HG02759 (cell line): ENCODE measurements at regions not wholly inside any gene's neighbourhood (a gene's known extent, or its start where the extent isn't known, plus 50 kb on each side); places are given as distances from the start of the nearest gene placed in this dataset.
"Not testable (repeated sequence)": the region's sequence is repeated elsewhere in the genome, so short reads cannot be mapped to it uniquely, and the experiment has no call there.

Experiments used
- ATAC-seq: cut with Tn5 transposase; IDR thresholded peaks from one replicate; pipeline ENCODE4 v1.9.1; 2021; ENCODE audit warnings: mild to moderate bottlenecking, moderate library complexity; ENCODE audit not compliant: unreplicated experiment

- ATAC-seq: no peak
Measured at GRCh38 chr16:85517563-85518179, 95.5 kb upstream of the GSE1 start.

- ATAC-seq: no peak
Measured at GRCh38 chr16:85518398-85519049, 94.6 kb upstream of the GSE1 start.

DNA sequence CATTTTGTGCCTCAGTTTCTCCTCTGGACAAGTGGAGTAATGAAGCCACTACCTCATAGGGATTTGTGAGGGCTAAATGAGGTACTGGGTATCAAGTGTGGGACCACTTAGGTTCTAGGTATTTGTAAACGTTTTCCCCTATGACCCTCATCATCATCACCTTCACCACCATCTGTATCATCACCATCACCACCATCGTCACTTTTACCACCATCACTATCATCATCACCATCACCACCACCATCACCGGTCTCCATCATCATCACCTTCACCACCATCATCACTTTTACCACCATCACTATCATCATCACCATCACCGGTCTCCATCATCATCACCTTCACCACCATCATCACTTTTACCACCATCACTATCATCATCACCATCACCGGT lies 94.1 kb upstream of the GSE1 start:
- not testable (repeated sequence) for ATAC-seq

DNA sequence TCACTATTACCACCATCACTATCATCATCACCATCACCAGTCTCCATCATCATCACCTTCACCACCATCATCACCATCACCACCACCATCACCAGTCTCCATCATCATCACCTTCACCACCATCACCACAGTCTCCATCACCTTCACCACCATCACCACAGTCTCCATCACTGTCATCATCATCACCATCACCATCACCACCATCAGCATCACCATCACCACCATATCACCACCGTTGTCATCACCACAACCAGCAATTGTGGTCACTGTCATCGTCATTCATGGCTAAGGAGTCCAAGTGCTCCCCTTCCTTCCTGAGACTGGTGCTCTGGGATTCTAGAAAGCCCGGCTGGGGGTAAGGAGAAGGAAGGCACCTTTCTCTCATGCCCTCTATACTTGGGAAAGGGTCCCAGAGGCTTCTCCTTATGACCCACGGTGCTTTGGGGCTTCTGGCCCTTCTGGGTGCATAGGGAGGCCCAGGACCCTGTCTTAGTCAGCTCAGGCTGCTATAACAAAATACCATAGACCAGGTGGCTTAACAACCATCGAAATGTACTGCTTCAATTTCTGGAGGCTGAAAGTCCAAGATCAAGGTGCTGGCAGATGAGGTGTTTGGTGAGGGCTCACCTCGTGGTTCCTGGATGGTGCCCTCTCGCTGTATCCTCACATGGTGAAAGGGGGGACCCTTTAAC lies 93.4 kb upstream of the GSE1 start:
- no peak for ATAC-seq

DNA sequence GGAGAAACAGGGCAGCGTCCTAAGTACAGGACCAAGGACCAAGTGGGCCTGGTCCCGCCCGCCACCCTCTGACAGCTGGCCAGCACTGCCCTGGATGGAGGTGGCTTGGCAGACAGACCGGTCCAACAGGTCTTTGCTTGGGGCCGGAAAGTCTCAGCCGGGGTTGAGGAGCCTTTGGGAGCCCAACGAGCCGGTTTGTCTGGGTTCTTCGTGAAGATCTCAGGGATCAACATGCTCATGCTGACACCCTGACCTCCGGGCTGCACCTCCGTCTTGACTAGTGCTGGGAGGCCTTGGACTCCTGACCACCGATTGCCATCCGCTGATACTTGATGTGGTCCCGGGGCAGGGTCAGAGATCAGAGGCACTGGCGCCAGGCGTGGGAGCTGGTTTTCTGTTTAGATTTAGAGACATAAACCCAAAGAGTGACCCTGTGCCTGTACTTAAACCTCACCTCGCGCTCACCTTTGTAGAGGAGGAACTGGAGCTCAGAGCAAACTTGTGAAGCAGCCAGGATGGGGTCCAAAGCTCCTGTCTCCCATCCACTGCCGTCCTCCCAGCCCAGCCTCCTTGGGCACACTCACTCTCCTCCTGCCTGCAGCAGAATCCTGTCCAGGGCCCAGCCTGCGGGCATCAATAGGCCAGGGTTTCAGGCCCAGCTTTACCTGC lies 92.1 kb upstream of the GSE1 start:
- no peak for ATAC-seq

- no peak for ATAC-seq
Measured at GRCh38 chr16:85521552-85522307, 91.4 kb upstream of the GSE1 start.

GRCh38 chr16:85522308-85522841 lies 90.7 kb upstream of the GSE1 start:
- ATAC-seq: no peak

DNA sequence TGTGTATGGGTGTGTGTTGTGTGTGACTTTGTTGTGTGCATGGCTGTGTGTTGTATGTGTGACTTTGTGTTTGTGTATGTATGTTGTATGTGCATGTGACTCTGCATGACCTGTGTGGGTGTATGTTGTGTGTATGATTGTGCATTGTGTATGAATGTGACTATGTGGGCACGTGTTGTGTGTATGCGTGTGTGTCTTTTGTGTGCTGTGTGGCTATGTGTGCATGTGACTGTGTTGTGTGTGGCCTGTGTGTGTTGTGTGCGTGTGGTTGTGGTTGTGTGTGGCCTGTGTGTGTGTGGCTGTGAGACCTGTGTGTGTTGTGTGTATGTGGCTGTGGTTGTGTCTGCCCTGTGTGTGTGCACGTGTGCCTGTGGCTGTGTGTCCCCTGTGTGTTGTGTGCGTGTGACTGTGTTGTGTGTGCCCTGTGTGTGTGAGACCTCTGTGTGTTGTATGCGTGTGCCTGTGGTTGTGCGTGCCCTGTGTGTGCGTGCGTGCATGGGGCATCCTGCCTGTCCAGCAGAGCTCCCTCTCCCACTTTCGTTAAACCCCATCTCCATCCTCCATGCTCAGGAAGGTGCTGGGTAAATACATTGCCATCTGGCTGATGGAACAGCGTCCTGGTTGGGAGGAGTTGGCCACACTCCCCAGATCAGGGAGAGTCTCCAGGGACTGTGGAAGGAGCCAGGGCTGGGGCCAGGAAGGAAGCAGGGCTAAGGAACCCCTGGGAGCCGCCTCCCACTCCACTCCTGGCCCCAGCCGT lies 90.1 kb upstream of the GSE1 start:
- no peak for ATAC-seq

- no peak for ATAC-seq
Measured at GRCh38 chr16:85523602-85524364, 89.3 kb upstream of the GSE1 start.

GRCh38 chr16:85524365-85524629 lies 88.8 kb upstream of the GSE1 start:
- ATAC-seq: no peak

- no peak for ATAC-seq
Measured at GRCh38 chr16:85524630-85525419, 88.3 kb upstream of the GSE1 start.

- no peak for ATAC-seq
Measured at GRCh38 chr16:85525420-85526184, 87.5 kb upstream of the GSE1 start.

GRCh38 chr16:85526185-85526974 lies 86.7 kb upstream of the GSE1 start:
- no peak for ATAC-seq

DNA sequence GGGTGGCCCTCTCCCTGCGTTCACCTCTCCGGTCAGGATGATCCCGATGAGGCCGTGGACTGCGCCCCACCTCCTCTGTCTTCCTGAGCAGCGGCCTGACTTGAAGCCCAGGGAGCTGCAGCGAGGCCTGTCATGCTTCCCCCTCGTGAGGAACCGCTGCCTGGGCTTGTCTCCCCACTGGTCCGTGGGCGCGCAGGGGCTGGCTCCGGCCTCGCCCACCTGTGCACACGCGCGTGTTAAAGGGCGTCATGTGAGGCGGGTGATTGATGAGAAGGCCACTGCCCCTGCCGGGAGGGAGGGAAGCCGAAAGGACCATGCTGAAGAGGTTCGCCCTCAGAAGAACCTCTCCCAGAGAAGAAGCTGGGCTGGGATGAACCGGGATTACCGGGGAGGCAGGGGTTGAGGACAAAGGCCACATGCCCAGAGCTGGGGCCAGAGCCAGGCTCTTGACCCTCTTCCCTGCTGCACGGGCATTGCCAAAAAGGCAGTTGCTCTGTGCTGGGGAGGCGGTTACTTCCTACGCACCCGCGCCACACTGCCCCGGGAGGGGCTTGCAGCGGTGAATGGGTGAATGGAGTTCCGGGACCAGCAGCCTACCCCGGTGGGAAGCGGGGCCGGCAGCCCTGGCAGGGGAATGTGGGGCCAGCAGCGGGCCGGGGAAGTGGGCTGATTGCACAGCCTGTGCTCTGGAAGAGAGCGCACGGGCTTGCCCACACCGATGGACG lies 85.9 kb upstream of the GSE1 start:
- no peak for ATAC-seq

- no peak for ATAC-seq
Measured at GRCh38 chr16:85527767-85528297, 85.3 kb upstream of the GSE1 start.
